Prostate gland (tissue), 2 donors: ENCODE measurements at regions not wholly inside any gene's neighbourhood (a gene's known extent, or its start where the extent isn't known, plus 50 kb on each side); places are given as distances from the start of the nearest gene placed in this dataset.

Experiments used
- POLR2A ChIP-seq: fragments of 450-650 bp; IDR thresholded peaks from one replicate; pipeline ENCODE4 v1.6.1; 2016; ENCODE audit warnings: antibody characterized with exemption, mild to moderate bottlenecking
- TF ChIP-seq, protein P1 (sequence below), 4 experiments: fragments of 200-600 bp in 2 of 4; fragments of 450-650 bp in 2 of 4; sonication (generic) in 2 of 4; IDR thresholded peaks; 1 replicate in 3 of 4; 2 replicates in 1 of 4; pipeline ENCODE4 v1.5.1; 2016 to 2019; ENCODE audit warnings: antibody characterized with exemption in 4 of 4, mild to moderate bottlenecking in 2 of 4, moderate library complexity in 2 of 4

DNA sequence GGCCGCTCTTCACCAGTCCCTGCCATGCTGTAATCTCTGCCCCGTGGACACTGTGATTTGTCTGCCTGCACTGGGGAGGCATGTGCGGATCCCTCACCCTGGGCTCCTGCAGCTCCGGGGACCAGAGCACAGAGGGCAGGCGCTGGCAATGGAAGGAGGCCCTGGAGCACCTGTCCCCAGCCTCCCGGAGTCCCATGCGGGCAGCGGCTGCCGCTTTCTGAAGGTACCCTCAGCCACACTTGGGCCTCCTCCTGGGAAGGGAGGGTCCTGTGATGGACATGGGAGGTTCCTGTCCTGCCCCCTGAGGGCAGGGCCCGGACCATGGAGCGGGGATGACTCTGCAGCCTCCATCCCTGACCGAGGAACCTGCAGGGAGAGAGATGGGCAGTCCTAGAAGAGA lies 297.4 kb upstream of the SFSWAP start:
- TF ChIP-seq, protein P1, sequence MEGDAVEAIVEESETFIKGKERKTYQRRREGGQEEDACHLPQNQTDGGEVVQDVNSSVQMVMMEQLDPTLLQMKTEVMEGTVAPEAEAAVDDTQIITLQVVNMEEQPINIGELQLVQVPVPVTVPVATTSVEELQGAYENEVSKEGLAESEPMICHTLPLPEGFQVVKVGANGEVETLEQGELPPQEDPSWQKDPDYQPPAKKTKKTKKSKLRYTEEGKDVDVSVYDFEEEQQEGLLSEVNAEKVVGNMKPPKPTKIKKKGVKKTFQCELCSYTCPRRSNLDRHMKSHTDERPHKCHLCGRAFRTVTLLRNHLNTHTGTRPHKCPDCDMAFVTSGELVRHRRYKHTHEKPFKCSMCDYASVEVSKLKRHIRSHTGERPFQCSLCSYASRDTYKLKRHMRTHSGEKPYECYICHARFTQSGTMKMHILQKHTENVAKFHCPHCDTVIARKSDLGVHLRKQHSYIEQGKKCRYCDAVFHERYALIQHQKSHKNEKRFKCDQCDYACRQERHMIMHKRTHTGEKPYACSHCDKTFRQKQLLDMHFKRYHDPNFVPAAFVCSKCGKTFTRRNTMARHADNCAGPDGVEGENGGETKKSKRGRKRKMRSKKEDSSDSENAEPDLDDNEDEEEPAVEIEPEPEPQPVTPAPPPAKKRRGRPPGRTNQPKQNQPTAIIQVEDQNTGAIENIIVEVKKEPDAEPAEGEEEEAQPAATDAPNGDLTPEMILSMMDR (IDR thresholded peaks at IDR 0.05) = no peak
- no peak for TF ChIP-seq POLR2A
